Sciatic nerve (tissue), 2 donors: ENCODE measurements at regions not wholly inside any gene's neighbourhood (a gene's known extent, or its start where the extent isn't known, plus 50 kb on each side); places are given as distances from the start of the nearest gene placed in this dataset.
"Not testable (repeated sequence)": the region's sequence is repeated elsewhere in the genome, so short reads cannot be mapped to it uniquely, and the experiment has no call there.

Experiments used
- ATAC-seq: fragments of 200-7000 bp; cut with Tn5 transposase; one replicate; pipeline ENCODE4 v1.9.1; 2020; ENCODE audit warnings: mild to moderate bottlenecking, moderate library complexity
- DNase-seq: peaks from one replicate; pipeline ENCODE4 v3.0.0-alpha.2; 2020; ENCODE audit warnings: low spot score
- intact Hi-C: fragments of 100-400 bp; cut with DNase I; formaldehyde crosslinking; loops from one replicate; pipeline ENCODE4 v1.14.2; 2022
- donor health status: DM: no; HTN: no; CAD: no.
- donor health status: DM: no; HTN: no; CAD: no.

DNA sequence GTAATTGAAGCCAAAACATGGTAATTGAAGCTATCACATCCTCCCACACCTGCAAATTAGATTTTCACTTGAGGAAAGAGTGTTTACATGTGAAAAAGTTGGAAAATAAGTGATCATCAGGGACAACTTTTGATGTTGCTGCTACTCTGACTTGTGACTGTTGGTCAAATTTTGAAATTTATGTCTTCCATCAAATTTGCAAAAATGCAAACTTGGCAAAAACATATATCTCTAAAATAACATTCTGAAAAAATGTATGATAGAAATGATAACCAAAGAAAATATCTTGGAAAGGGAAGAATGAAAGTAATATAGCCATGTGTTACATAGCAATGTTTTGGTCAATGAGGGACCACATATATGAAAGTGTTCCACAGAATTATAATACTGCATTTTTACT is 703.9 kb upstream of the SEMA6D start:
- intact Hi-C loops, result no loop called here
- ATAC-seq, result no peak

DNA sequence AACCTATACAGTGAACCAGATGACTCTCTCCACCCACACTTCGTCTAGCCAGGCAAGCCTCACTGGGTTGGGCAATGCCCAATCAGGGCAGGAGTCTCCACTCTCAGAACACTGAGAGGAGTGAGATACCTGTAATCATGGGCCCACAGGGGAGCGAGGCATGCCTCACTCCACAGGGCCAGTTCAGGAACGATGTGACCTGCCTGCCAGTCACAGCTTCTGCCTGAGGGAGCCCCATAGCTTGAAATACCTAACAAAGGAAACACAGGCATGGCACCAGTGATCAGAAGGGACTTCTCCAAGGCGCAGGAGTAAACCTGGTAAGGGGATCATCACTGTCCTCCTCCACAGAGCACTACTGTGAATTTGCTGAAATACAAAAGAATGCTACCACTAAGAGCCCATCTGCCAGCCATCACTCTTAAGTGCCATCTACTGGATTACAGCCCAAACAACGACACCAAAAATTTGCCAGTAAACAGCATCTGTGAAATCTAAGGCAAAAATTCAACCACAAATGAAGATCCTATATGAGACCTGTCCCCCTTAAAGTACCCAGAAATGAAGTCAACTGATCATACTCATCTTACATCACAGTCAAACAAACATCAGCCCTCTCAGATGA is 689.9 kb upstream of the SEMA6D start:
- ATAC-seq, result no peak
- intact Hi-C loops, result no loop called here
- DNase-seq, result no peak

More for the DNA sequence above, 703.9 kb upstream of the SEMA6D start:
- DNase-seq, result no peak

DNA sequence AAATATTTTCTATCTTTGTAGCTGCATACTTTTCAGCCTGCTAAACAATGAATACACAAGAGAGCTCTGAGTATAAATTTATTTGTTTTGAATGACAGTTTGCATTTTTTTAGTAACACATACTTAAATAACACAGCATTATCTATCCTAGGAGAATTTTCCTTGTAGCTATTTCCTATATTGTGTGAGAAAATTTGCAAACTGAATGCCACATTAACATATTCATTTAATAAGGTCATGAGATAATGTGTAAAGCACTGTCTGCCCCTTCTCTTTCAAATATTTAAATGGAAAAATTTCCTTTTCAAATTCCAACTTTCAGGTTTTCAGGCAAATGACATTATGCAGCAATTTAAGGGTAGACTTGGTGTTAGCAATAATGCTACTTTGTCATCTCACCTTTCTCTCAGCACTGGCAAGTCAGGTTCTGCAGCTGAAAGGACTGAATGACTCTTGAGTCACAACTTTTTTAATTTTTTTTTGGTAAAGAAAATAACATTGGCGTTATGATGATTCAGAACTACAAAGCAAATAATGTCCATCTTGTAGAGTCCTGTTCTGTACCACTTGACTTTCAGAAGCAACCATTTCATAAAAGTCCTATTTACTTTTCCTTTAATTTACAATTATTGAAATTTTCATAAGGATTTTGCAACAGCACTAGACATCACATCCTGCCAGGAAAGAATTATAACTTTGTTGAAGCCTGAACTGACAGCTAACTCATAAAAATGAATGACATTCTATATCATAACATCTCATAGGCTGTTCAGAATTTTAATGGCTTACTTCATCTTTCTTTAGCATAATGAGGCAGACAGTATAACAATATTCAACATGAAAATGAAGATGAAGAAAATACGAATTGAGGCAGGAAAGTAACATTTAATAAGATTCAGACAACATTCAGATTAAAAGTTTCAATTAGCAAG is 681.6 kb upstream of the SEMA6D start:
- intact Hi-C loops, result no loop called here
- DNase-seq (no peak), ATAC-seq (no peak)

DNA sequence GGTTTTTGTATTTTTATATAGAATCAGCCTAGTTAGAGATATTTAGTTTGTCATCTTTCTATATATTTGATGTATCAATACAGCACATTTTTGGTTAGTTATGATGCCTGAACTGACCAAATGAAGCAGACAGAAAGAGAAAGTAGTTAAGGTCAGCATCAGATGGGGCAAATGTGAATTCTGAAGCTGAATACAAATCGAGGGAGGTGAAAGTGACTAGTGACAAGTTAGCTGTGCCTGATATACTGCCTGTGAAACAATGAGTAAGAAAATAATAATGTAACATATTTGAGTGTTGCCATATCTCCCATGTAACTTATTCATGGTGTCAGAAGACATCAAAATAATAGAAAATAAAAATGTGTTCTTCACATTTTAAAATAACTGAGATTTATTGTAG is 680.3 kb upstream of the SEMA6D start:
- DNase-seq, result no peak
- intact Hi-C loops, result no loop called here
- no peak for ATAC-seq

DNA sequence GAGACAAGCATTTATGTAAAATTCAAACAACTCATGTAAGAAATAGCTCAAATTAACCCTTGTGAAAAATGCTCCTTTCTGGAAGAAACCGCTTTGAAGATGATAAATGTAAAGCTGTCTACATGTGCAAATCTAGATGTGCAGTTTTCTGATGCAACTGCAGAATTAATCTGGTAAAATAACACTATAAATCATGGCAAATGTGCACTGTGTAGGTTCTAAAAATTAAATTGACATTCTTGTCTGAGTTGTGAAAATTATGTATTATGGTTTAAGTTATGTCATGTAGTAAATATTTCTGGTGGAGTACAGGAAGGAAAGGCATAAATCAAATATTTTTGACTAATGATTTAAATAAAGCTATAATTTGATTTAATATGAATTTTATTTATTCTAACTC is 678.1 kb upstream of the SEMA6D start:
- no peak for ATAC-seq

DNA sequence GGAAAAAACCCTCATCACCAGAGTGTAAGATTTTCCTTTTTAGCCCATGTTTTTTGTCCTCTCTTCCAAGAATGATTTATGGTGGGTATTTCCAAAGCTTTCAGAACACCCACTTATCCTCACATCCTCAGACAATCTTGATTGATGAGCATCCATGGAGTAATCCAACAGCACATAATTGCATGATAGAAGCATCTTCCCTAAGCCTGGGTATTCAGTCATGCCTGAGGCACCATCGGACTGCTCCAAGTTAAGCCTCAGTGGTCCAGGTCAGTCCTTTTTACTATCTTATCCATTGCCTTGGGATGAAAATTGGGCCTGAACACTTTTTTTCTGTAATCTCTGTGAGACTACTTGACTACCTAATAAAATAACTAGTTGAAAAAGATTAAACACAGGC is 676.0 kb upstream of the SEMA6D start:
- no peak for DNase-seq
- intact Hi-C loops, result no loop called here
- ATAC-seq, result no peak

More for the DNA sequence above, 678.1 kb upstream of the SEMA6D start:
- intact Hi-C loops, result no loop called here
- no peak for DNase-seq

DNA sequence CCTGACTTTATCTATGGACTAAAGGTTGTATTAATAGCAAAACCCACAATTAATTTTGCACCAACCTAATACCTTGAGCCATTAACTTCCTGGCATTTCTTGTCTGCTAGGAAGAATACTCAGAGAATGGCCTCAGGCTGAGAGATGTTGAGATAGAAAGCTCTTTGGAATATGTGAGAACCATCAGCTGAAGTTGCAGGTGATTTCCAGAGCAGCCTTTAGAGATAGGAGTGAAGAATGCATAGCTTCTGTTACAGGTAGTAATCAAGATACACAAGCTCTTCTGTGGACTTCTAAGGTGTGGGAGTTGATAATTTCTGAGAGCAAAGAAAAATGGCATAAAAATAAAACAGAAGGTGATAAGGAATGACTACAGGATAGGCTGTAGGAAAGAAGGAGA is 669.3 kb upstream of the SEMA6D start:
- DNase-seq, ATAC-seq, intact Hi-C loops: not testable (repeated sequence)

DNA sequence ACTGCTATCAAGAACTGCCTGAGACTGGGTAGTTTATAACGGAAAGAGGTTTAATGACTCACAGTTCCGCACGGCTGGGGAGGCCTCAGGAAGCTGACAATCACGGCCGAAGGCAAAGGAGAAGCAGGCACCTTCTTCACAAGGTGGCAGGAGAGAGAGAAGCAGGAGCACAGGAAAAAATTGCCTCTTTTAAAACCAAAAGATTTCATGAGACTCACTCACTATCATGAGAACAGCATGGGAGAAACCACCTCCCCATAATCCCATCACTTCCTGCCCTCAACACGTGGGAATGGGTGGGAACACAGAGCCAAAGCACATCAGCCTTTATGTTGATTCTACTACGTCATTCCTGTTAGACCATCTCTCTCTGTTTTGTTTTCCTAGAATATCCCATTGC is 650.9 kb upstream of the SEMA6D start:
- intact Hi-C loops, result no loop called here
- no peak for DNase-seq

DNA sequence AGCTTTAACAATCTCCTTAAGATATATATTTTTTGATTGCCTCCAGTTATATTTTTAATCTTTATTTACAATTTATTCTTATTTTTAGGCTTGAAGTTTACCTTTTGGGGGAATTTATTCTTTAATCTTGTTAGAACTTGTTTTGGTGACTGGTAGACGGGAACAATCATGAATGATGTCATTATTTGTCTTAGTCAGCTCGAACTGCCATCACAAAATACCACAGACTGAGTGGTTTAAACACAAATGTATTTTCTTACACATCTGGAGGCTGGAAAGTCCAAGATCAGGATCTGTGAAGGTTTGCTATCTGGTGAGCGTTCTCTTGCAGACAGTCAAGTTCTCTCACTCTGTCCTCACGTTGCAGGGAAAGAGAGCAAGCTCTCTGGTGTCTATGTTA is 639.5 kb upstream of the SEMA6D start:
- DNase-seq, intact Hi-C loops, ATAC-seq: not testable (repeated sequence)

More for the DNA sequence above, 650.9 kb upstream of the SEMA6D start:
- ATAC-seq, result no peak

DNA sequence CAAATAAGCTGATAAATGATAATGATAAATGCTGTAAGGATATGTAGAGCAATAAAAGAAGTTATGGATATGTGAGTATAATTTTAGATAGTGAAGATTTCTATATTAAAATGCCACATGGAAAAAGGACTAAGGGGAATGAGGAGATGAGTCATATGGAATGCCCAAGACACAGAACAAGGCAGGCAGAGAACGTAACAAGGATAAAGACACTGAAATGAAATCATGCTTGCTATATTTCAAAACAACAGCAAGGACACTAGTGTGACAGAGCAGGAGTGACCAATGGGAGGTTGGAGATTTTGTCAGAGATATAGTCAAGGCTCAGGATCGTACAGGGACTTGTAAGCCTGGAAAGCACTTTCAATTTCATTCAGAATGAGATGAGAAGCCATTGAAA is 621.5 kb upstream of the SEMA6D start:
- ATAC-seq (no peak), DNase-seq (no peak)
- intact Hi-C loops, result no loop called here

DNA sequence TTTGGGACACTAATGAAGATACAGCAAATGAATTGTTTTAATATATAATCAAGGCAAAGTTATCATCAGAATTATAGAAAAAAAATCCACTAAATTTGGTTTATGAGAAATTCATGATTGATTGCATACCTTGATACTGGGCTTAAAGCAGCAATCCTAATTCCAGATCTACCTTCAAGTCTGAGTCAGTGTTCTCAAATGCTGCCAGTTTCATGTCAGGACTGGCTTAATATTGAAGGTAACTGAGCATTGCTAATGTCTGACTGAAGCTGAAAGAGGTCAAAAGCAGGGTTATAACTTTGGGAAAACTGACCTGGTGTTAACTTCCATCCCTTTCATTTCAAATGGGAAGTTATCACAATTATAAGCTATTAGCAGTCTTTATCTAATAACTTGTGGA is 618.8 kb upstream of the SEMA6D start:
- intact Hi-C loops, DNase-seq: not testable (repeated sequence)

DNA sequence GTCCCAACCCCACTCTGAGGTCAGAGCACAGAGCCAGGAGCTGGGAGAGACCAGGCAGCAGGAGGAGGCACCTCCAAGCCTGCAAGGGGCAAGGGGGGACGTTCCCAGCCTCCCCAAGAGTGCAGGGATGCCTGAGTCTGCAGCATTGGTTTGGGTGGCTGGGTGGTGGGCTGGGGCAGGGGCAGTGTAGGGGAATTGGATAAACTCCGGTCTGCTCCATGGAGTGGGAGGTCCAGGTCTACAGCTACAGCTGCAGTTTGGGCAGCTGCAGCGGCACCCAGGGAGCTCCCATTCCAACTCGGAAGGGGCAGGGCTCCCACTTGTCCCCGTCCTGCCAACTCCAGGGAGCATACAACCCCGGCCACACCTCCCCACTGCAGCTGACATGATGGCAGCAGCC is 617.5 kb upstream of the SEMA6D start:
- intact Hi-C loops, ATAC-seq: not testable (repeated sequence)

More for the DNA sequence above, 618.8 kb upstream of the SEMA6D start:
- not testable (repeated sequence) for ATAC-seq

DNA sequence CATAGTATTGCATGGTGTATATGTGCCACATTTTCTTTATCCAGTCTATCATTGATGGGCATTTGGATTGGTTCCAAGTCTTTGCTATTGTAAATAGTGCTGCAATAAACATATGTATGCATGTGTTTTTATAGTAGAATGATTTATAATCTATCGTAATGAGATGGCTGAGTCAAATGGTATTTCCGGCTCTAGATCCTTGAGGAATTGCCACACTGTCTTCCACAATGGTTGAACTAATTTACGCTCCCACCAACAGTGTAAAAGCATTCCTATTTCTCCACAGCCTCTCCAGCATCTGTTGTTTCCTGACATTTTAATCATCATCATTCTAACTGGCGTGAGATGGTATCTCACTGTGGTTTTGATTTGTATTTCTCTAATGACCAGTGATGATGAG is 608.5 kb upstream of the SEMA6D start:
- DNase-seq, ATAC-seq, intact Hi-C loops: not testable (repeated sequence)

More for the DNA sequence above, 617.5 kb upstream of the SEMA6D start:
- not testable (repeated sequence) for DNase-seq

DNA sequence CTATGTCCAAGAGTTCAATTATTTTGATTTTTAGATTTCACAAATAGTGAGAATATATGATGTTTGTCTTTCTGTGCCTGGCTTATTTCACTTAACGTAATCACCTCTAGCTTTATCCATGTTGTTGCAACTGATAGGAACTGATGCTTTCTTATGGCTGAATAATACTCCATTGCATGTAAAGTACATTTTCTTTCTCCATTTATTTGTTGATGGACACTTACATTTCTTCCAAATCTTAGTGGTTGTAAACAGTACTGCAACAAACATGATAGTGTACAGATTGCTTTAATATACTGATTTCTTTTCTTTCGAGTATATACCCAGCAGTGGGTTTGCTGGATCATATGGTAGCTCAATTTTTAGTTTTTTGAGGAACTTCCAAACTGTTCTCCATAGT is 600.6 kb upstream of the SEMA6D start:
- DNase-seq, result no peak
- intact Hi-C loops, result no loop called here
- no peak for ATAC-seq

DNA sequence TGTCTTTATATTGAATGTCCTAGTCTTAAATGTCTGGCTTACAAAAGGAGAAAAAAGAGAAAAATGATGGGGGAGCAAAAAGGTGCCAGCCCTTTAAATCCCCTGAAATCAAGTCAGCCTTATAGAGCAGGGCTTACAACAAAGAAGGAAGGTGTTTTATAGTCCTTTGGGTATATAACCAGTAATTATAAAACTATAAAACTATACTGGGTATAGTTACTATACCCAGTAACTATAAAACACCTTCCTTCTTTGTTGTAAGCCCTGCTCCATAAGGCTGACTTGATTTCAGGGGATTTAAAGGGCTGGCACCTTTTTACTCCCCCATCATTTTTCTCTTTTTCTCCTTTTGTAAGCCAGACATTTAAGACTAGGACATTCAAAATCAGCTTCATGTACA is 598.0 kb upstream of the SEMA6D start:
- ATAC-seq, result no peak
- DNase-seq, result no peak
- intact Hi-C loops, result no loop called here

DNA sequence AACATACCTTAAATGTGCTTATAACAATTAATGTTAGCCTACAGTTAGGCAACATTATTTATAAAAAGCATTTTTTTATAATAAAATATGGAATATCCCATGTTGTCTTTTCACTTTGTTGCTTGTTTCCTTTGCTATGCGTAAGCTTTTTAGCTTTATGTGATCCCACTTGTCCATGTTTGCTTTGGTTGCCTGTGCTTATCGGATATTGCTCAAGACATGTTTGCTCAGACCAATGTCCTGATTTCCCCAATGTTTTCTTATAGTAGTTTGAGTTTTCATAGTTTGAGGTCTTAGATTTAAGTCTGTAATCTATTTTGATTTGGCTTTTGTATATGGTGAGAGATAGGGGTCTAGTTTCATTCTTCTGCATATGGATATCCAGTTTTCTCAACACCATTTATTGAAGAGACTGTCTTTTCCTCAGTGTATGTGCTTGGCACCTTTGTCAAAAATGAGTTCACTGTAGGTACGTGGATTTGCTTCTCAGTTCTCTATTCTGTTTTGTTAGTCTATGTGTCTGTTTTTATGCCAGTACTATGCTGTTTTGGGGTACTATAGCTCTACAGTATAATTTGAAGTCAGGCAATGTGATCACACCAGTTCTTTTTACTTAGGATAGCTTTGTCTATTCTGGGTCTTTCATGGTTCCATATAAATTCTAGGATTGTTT is 592.7 kb upstream of the SEMA6D start:
- no peak for DNase-seq
- no peak for ATAC-seq
- intact Hi-C loops, result no loop called here

DNA sequence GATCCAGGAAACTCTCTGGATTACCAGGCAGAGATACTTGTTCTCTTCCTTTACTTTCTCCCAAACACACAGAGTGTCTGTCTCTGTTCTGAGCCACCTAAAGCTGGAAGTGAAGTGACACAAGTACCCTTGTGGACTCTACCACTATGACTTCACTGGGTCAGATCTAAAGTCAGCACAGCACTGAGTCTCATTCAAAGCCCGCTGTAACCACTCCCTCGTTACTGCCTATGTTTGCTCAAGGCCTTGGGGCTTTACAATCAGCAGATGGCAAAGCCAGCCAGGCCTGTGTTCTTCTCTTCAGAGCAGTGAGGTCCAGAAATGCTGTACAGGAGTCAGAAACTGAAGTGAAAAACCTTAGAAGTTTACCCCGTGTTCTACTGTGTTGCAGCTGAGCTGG is 588.3 kb upstream of the SEMA6D start:
- ATAC-seq (no peak), DNase-seq (no peak)
- intact Hi-C loops, result no loop called here

DNA sequence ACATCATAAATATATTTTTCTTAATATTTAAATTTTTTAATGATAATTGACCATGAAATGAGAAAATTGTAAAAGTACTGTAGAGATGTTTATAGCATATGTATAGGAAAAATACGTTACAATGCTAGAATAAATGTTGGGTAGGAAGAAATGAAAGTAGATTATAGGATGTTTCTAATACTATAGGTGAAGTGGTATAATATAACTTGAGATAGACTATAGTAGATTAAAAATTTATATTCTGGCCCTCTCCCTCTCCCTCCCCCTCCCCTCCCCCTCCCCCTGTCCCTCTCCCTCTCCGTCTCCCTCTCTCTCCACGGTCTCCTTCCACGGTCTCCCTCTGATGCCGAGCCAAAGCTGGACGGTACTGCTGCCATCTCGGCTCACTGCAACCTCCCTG is 585.9 kb upstream of the SEMA6D start:
- intact Hi-C loops, ATAC-seq, DNase-seq: not testable (repeated sequence)

DNA sequence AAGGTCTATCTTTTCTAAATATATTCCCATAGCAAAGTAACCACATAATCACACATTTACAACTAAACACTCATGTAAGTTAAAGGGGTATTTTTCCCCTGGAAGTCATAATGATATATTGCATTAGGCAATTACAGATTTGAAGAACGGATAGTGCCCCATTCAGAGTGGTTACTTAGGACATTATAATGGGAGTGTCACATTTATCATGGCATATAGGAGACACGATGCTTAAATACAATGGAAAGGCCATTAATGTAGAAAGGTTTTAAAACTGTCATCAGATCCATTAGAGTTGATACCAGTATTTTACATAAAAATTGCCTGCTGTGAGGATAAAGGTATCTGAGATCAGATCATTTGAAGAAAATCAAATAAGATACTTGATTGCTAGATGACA is 582.0 kb upstream of the SEMA6D start:
- intact Hi-C loops, result no loop called here
- DNase-seq (no peak), ATAC-seq (no peak)

DNA sequence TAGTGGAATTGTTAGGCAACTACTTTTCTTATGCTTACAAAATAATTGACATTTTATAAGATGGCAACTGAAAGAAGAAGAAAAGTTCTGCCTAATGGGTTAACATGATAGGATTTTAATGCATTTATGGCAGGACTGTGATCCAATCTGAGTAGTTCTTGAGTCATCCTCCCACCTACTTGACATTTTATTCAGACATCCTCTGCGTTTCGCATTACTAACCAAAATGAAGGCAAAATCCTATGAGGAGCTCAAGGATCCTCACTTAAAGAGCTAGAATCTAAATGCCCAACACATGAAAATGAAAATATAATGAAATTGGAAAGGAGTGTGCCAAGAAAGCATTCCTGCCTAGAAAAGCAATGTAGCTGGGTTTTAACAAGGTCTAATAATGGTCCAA is 581.1 kb upstream of the SEMA6D start:
- intact Hi-C loops, result no loop called here
- ATAC-seq (no peak), DNase-seq (no peak)
